ENCODE measurements at regions not wholly inside any gene's neighbourhood (a gene's known extent, or its start where the extent isn't known, plus 50 kb on each side); places are given as distances from the start of the nearest gene placed in this dataset.
A peak's percentile ranks its signal among the peaks of the same experiment; 100 is the strongest.

- no peak for DNase-seq (ENCODE audit: low read depth in 2 of 2)
Observed at GRCh38 chr12:127328867-127329266, 938.1 kb upstream of the TMEM132C start.

- DNase-seq (ENCODE audit: low read depth in 2 of 2), result no peak
Observed at GRCh38 chr12:127334365-127334764, 932.6 kb upstream of the TMEM132C start.

- DNase-seq (ENCODE audit: low read depth in 2 of 2), result no peak
Observed at GRCh38 chr12:127334912-127335644, 931.9 kb upstream of the TMEM132C start.

- no peak for DNase-seq (ENCODE audit: low read depth in 2 of 2)
Observed at GRCh38 chr12:127336416-127336815, 930.6 kb upstream of the TMEM132C start.

- DNase-seq (ENCODE audit: low read depth in 2 of 2), result no peak
Observed at GRCh38 chr12:127339065-127339464, 927.9 kb upstream of the TMEM132C start.

GRCh38 chr12:127340381-127340780, 926.6 kb upstream of the TMEM132C start:
- no peak for DNase-seq (ENCODE audit: low read depth in 2 of 2)

- no peak for DNase-seq (ENCODE audit: low read depth in 2 of 2)
Observed at GRCh38 chr12:127342861-127343260, 924.1 kb upstream of the TMEM132C start.

GRCh38 chr12:127343940-127344339, 923.0 kb upstream of the TMEM132C start:
- DNase-seq (ENCODE audit: low read depth in 2 of 2), result no peak

- no peak for DNase-seq (ENCODE audit: low read depth in 2 of 2)
Observed at GRCh38 chr12:127351481-127352010, 915.4 kb upstream of the TMEM132C start.

- DNase-seq (ENCODE audit: low read depth in 2 of 2), result no peak
Observed at GRCh38 chr12:127355061-127355841, 911.7 kb upstream of the TMEM132C start.

GRCh38 chr12:127358888-127359287, 908.1 kb upstream of the TMEM132C start:
- no peak for DNase-seq (ENCODE audit: low read depth in 2 of 2)

- no peak for DNase-seq (ENCODE audit: low read depth in 2 of 2)
Observed at GRCh38 chr12:127360580-127360979, 906.4 kb upstream of the TMEM132C start.

GRCh38 chr12:127362121-127362520, 904.8 kb upstream of the TMEM132C start:
- DNase-seq (ENCODE audit: low read depth in 2 of 2), result no peak

GRCh38 chr12:127363392-127363791, 903.6 kb upstream of the TMEM132C start:
- DNase-seq (ENCODE audit: low read depth in 2 of 2), result no peak

- no peak for DNase-seq (ENCODE audit: low read depth in 2 of 2)
Observed at GRCh38 chr12:127373559-127373958, 893.4 kb upstream of the TMEM132C start.

- DNase-seq (ENCODE audit: low read depth in 2 of 2), result no peak
Observed at GRCh38 chr12:127374447-127374846, 892.5 kb upstream of the TMEM132C start.

GRCh38 chr12:127381043-127381668, 885.8 kb upstream of the TMEM132C start:
- peak; percentile 2 to 14 for DNase-seq (ENCODE audit: low read depth in 2 of 2)

GRCh38 chr12:127381681-127382080, 885.3 kb upstream of the TMEM132C start:
- DNase-seq (ENCODE audit: low read depth in 2 of 2), result no peak

- no peak for DNase-seq (ENCODE audit: low read depth in 2 of 2)
Observed at GRCh38 chr12:127383281-127383680, 883.7 kb upstream of the TMEM132C start.

GRCh38 chr12:127386723-127387122, 880.2 kb upstream of the TMEM132C start:
- no peak for DNase-seq (ENCODE audit: low read depth in 2 of 2)

GRCh38 chr12:127388985-127389384, 878.0 kb upstream of the TMEM132C start:
- no peak for DNase-seq (ENCODE audit: low read depth in 2 of 2)

- DNase-seq (ENCODE audit: low read depth in 2 of 2), result peak in 1 of 2 donors; percentile 5
Observed at GRCh38 chr12:127389923-127390322, 877.0 kb upstream of the TMEM132C start.

All from lung microvascular endothelial cell (primary cell).